WTC11 (cell line): ENCODE measurements at regions not wholly inside any gene's neighbourhood (a gene's known extent, or its start where the extent isn't known, plus 50 kb on each side); places are given as distances from the start of the nearest gene placed in this dataset.

Experiments used
- ATAC-seq: fragments of 200-7000 bp; cut with Tn5 transposase; 2 replicates; pipeline ENCODE4 v1.10.0; 2021; ENCODE audit warnings: mild to moderate bottlenecking, moderate library complexity
- CTCF ChIA-PET: fragments of 300-600 bp; sonication (Branson Sonifier 250); formaldehyde crosslinking; loops from one replicate; lab custom pipeline; 2021; ENCODE audit warnings: antibody characterized with exemption; lab: Charles Lee
- POLR2A ChIA-PET: fragments of 350-600 bp; sonication (Branson Sonifier 250); formaldehyde crosslinking; loops from one replicate; lab custom pipeline; 2021; ENCODE audit warnings: antibody characterized with exemption; lab: Charles Lee
- DNase-seq: peaks from one replicate; pipeline ENCODE4 v3.0.0; 2021; ENCODE audit warnings: low spot score
- H3K27ac Mint-ChIP-seq: 2 replicates; pipeline ENCODE4 v1.8.0; 2021; ENCODE audit warnings: mixed read lengths
- H3K27me3 Mint-ChIP-seq: 2 replicates; pipeline ENCODE4 v1.8.0; 2021; ENCODE audit warnings: low read depth, mild to moderate bottlenecking, moderate library complexity, mixed read lengths
- H3K36me3 Mint-ChIP-seq: 2 replicates; pipeline ENCODE4 v1.8.0; 2021; ENCODE audit warnings: mixed read lengths
- H3K4me1 Mint-ChIP-seq: 2 replicates; pipeline ENCODE4 v1.8.0; 2022; ENCODE audit warnings: mixed read lengths
- H3K4me3 Mint-ChIP-seq: 2 replicates; pipeline ENCODE4 v1.8.0; 2021; ENCODE audit warnings: mild to moderate bottlenecking, moderate library complexity, mixed read lengths
- H3K9me3 Mint-ChIP-seq: 2 replicates; pipeline ENCODE4 v1.8.0; 2021; ENCODE audit warnings: mixed read lengths
- ATF3 ChIP-seq: sonication (generic); formaldehyde crosslinking; conservative IDR thresholded peaks from 2 replicates; pipeline ENCODE4 v1.8.1; 2022; ENCODE audit warnings: mild to moderate bottlenecking, missing genetic modification reagents
- E2F5 ChIP-seq: sonication (generic); formaldehyde crosslinking; IDR thresholded peaks from 2 replicates; pipeline ENCODE4 v1.8.1; 2022; ENCODE audit warnings: mild to moderate bottlenecking, moderate library complexity, missing genetic modification reagents
- EMX1 ChIP-seq: fragments of 250-450 bp; sonication (Bioruptor Pico); IDR thresholded peaks from 2 replicates; pipeline ENCODE4 v1.8.0; 2021; ENCODE audit warnings: mild to moderate bottlenecking
- FOXK1 ChIP-seq: sonication (generic); formaldehyde crosslinking; IDR thresholded peaks from 2 replicates; pipeline ENCODE4 v1.8.0; 2022; ENCODE audit warnings: mild to moderate bottlenecking, moderate library complexity, missing genetic modification reagents
- FOXP4 ChIP-seq: sonication (generic); formaldehyde crosslinking; IDR thresholded peaks from 2 replicates; pipeline ENCODE4 v1.8.0; 2022; ENCODE audit warnings: mild to moderate bottlenecking, missing genetic modification reagents
- JAZF1 ChIP-seq: fragments of 250-450 bp; sonication (Bioruptor Pico); IDR thresholded peaks from 2 replicates; pipeline ENCODE4 v1.9.0; 2021; ENCODE audit warnings: moderate library complexity, mild to moderate bottlenecking, inconsistent platforms
- KAT7 ChIP-seq: sonication (generic); formaldehyde crosslinking; IDR thresholded peaks from 2 replicates; pipeline ENCODE4 v1.8.1; 2023; ENCODE audit warnings: missing genetic modification reagents, mild to moderate bottlenecking, borderline replicate concordance
- NR2C2 ChIP-seq: sonication (generic); formaldehyde crosslinking; IDR thresholded peaks from 2 replicates; pipeline ENCODE4 v1.8.0; 2022; ENCODE audit warnings: mild to moderate bottlenecking, missing genetic modification reagents
- USF1 ChIP-seq: sonication (generic); formaldehyde crosslinking; IDR thresholded peaks from 2 replicates; pipeline ENCODE4 v1.8.0; 2022; ENCODE audit warnings: mild to moderate bottlenecking, missing genetic modification reagents
- USF2 ChIP-seq: sonication (generic); formaldehyde crosslinking; IDR thresholded peaks from 2 replicates; pipeline ENCODE4 v1.8.1; 2023; ENCODE audit warnings: mild to moderate bottlenecking, missing genetic modification reagents, moderate library complexity
- ZMAT4 ChIP-seq: fragments of 250-450 bp; sonication (Bioruptor Pico); IDR thresholded peaks from 2 replicates; pipeline ENCODE4 v1.9.0; 2021; ENCODE audit warnings: mild to moderate bottlenecking
- ZNF317 ChIP-seq: sonication (generic); formaldehyde crosslinking; IDR thresholded peaks from 2 replicates; pipeline ENCODE4 v1.8.1; 2023; ENCODE audit warnings: low read depth, mild to moderate bottlenecking, moderate library complexity, missing genetic modification reagents, borderline replicate concordance

- TF ChIP-seq ZNF317 (CRISPR knock-in tag) (no peak), FOXK1 (CRISPR knock-in tag) (no peak), E2F5 (CRISPR knock-in tag) (no peak), ATF3 (CRISPR knock-in tag) (no peak)
- TF ChIP-seq, all 79 proteins: peak for 0
These were observed 89.7 kb upstream of the ZNF366 start (continued) for GRCh38 chr5:72596956-72597355.

- H3K4me3 Mint-ChIP-seq: no peak overlapping the region
- DNase-seq: no peak
- peaks cover 6% of the 10 kb centered on the region for H3K4me1 Mint-ChIP-seq
- H3K36me3 Mint-ChIP-seq: no peaks in the 10 kb centered on the region
- CTCF ChIA-PET: interaction anchor here (1.4 to 1.5 kb wide), 2 partner anchors 22 to 33 kb away, joined by 3 to 8 read pairs; no protein-coding TSS in a partner anchor
- H3K27me3 Mint-ChIP-seq: no peaks in the 10 kb centered on the region; the same call in 1 of the 2 replicates
- no peaks in the 10 kb centered on the region for H3K9me3 Mint-ChIP-seq
- POLR2A ChIA-PET: no interaction called here
- no peak for TF ChIP-seq EMX1 (CRISPR knock-in tag)
- TF ChIP-seq, all 79 proteins: peak for 0
- ATAC-seq: no peak
- H3K27ac Mint-ChIP-seq: no peak overlapping the region
These were observed 81.4 kb upstream of the ZNF366 start for GRCh38 chr5:72588640-72589039.

GRCh38 chr5:72587661-72588308, 80.6 kb upstream of the ZNF366 start:
- ChIA-PET CTCF (interaction anchor here (0.7 to 1.5 kb wide), 3 partner anchors 23 to 32 kb away, joined by 3 to 8 read pairs (median 3); no protein-coding TSS in a partner anchor), POLR2A (no interaction called here)
- Mint-ChIP-seq H3K4me1 (peaks cover 6% of the 10 kb centered on the region), H3K27ac (no peak overlapping the region), H3K27me3 (no peaks in the 10 kb centered on the region; the same call in 1 of the 2 replicates), H3K9me3 (no peaks in the 10 kb centered on the region), H3K4me3 (no peak overlapping the region), H3K36me3 (no peaks in the 10 kb centered on the region)
- DNase-seq (no peak), ATAC-seq (peak; percentile 43)
- peak; percentile 72 for TF ChIP-seq USF1 (CRISPR knock-in tag)
- peak; percentile 84 for TF ChIP-seq USF2
- no peak for TF ChIP-seq JAZF1 (CRISPR knock-in tag)

GRCh38 chr5:72586788-72587530, 79.7 kb upstream of the ZNF366 start:
- H3K27me3 Mint-ChIP-seq: no peaks in the 10 kb centered on the region; the same call in 1 of the 2 replicates
- no peak overlapping the region for H3K27ac Mint-ChIP-seq
- no peak for TF ChIP-seq ZMAT4 (CRISPR knock-in tag)
- TF ChIP-seq NR2C2: no peak
- TF ChIP-seq FOXP4 (CRISPR knock-in tag): no peak
- TF ChIP-seq KAT7 (CRISPR knock-in tag): no peak
- TF ChIP-seq EMX1 (CRISPR knock-in tag): no peak
- TF ChIP-seq, all 79 proteins: peak for 0
- POLR2A ChIA-PET: no interaction called here
- Mint-ChIP-seq H3K4me3 (no peak overlapping the region), H3K4me1 (peaks cover 6% of the 10 kb centered on the region), H3K36me3 (peaks cover 3% of the 10 kb centered on the region), H3K9me3 (peaks cover 4% of the 10 kb centered on the region)
- DNase-seq (no peak), ATAC-seq (no peak)
- CTCF ChIA-PET: interaction anchor here (0.7 kb wide), 1 partner anchor 27 kb away, joined by 3 read pairs; no protein-coding TSS in a partner anchor
